Activated effector memory CD4-positive, alpha-beta T cell treated with anti-CD3 and anti-CD28 coated beads, Interleukin-2, amount 50 U/mL, for 16 hours (primary cell): ENCODE measurements at regions not wholly inside any gene's neighbourhood (a gene's known extent, or its start where the extent isn't known, plus 50 kb on each side); places are given as distances from the start of the nearest gene placed in this dataset.
"Not testable (repeated sequence)": the region's sequence is repeated elsewhere in the genome, so short reads cannot be mapped to it uniquely, and the experiment has no call there.

Experiments used
- DNase-seq: peaks from one replicate; pipeline ENCODE4 v3.0.0-alpha.2; 2020

DNA sequence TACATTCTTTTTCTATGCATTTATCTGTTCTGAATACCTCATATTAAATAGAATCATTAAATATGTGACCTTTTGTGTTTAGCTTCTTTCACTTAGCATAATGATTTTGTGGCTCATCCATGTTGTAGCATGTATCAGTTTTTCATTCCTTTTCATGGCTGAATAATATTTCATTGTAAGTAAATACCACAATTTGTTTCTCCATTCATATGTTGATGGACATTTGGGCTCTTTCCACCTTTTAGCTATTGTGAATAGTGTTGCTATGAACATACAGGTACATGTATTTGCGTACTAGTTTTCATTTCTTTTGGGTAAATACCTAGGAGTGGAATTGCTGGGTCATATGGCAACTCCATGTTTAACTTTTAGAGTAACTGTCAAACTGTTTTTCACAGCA, 85.1 kb downstream of the GNL3L start:
- no peak for DNase-seq

- DNase-seq, result no peak
Measured at GRCh38 chrX:54633641-54634040, 103.6 kb downstream of the GNL3L start.

- no peak for DNase-seq
Measured at GRCh38 chrX:54639018-54639345, 109.0 kb downstream of the GNL3L start.

GRCh38 chrX:54639346-54640102, 109.5 kb downstream of the GNL3L start:
- DNase-seq, result peak; percentile 96

DNA sequence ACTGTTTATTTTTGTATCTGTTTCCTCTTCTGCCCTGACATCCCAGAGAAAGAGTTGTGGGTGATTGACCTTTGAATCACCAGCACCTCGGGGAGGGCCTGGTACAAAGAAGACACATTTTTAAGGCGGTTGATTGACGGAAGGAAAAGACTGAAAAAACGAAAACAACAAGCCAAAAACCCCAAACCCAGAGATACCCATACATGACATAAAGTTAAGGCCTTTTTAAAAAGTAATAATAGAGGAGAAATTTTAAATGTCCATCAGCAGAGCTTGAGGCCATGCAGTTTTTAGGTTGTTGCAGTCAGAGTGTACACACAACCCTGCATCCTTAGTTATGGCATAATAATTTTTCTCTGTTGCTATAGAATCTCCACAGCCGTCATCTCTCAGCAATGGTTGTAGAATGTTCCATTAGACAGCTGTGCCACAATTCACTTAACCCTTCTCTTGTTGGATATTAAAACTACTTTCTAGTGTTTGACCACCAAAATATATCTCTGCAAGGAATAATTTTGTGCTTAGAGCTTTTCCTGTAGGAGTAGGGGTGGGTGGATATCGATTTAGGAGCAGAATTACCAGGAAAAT, 110.2 kb downstream of the GNL3L start:
- no peak for DNase-seq

DNA sequence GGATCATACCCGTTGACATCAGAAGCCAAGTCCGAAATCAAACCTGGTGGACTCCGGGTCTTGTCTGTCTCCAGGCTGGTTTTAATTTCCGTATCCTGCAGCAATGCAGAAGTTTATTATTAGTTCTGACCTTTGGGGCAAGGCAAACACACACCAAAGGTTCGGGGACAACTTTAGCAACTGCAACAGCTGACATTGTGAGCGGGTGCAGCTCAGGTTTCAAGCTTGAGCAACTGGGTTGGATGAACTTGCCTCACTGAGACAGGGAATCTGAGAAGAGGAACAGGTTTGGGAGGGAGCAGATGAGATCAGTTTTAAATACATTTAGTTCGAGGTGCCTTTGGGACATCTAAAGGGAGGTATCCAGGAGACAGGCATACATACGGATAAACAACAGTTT, 110.7 kb downstream of the GNL3L start:
- DNase-seq, result no peak

DNA sequence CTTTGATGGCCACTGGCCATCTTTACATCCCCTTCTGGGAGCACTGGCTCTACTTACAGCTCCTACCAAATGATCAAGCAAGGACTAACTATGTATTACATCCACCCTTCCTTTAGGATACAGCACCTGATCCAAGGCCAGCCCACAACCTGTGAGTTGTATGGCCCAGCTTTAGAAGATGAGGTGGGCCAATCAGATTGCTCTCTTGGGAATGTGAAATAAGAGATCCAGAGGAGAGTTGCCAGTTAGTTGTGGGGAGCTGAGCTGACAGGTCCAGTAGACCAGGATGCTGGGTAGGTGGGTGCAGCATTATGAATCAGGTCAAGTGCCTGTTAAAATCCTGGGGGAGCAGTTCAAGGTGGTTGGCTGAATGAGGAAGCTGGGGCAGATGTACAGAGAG, 111.5 kb downstream of the GNL3L start:
- no peak for DNase-seq

DNA sequence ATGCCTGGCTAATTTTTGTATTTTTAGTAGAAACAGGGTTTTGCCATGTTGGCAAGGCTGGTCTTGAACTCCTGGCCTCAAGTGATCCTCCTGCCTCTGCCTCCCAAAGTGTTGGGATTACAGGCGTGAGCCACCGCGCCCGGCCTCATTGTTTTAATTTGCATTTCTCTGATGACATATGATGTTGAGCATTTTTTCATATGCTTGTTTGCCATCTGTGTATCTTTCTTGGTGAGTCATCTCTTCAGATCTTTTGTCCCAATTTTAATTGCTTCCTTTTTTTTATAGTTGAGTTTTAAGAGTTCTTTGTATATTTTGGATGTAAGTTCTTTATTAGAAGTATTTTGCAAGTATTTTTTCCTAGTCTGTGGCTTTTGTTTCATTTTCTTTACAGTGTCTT, 117.6 kb downstream of the GNL3L start:
- DNase-seq, result not testable (repeated sequence)

DNA sequence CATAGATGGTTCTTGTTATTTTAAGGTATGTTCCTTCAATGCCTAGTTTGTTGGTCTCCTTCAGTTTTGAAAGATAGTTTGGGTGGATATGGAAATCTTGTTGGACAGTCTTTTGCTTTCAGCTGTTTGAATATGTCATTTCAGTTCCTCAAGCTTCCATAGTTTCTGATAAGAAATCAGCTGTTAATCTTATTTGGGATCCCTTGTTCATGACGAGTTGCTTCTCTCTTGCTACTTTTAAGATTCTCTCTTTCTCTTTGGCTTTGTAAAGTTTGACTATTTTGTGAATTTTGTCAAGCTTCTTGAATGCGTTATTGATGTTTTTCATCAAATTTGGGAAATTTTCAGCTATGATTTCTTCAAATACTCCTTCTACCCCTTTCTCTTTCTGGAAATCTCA, 129.5 kb downstream of the GNL3L start:
- DNase-seq, result no peak

DNA sequence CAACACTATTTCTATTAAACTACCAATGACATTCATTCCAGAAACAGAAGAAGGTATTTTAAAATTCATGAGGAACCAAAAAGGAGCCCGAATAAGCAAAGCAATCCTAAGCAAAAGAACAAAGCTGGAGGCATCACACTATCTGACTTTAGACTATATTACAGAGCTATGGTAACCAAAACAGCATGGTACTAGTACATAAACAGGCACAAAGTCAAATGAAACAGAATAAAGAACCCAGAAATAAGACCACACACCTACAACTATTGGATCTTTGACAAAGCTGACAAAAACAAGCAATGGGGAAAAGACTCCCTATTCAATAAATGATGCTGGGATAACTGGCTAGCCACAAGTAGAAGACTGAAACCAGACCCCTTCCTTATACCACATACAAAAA, 122.3 kb downstream of the ITIH6 start:
- DNase-seq, result no peak

DNA sequence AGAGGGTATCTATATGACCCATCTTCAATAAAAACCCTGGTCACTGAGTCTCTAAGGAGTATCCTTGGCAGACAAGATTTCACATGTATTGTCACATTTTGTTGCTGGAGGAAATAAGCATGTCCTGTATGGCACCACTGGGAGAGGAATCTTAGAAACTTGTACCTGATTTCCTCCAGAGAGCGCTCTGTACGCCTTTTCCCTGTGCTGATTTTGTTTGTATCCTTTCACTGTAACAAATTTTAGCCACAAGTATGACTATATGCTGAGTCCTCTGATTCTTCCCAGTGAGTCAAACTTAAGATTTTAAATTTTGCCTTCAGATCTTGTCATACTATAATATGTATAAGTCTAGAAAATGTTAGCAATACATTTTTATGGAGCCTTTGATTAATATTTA, 102.8 kb downstream of the ITIH6 start:
- no peak for DNase-seq

- DNase-seq, result no peak
Measured at GRCh38 chrX:54695816-54696487, 102.1 kb downstream of the ITIH6 start.
